ENCODE measurements at regions not wholly inside any gene's neighbourhood (a gene's known extent, or its start where the extent isn't known, plus 50 kb on each side); places are given as distances from the start of the nearest gene placed in this dataset.

DNA sequence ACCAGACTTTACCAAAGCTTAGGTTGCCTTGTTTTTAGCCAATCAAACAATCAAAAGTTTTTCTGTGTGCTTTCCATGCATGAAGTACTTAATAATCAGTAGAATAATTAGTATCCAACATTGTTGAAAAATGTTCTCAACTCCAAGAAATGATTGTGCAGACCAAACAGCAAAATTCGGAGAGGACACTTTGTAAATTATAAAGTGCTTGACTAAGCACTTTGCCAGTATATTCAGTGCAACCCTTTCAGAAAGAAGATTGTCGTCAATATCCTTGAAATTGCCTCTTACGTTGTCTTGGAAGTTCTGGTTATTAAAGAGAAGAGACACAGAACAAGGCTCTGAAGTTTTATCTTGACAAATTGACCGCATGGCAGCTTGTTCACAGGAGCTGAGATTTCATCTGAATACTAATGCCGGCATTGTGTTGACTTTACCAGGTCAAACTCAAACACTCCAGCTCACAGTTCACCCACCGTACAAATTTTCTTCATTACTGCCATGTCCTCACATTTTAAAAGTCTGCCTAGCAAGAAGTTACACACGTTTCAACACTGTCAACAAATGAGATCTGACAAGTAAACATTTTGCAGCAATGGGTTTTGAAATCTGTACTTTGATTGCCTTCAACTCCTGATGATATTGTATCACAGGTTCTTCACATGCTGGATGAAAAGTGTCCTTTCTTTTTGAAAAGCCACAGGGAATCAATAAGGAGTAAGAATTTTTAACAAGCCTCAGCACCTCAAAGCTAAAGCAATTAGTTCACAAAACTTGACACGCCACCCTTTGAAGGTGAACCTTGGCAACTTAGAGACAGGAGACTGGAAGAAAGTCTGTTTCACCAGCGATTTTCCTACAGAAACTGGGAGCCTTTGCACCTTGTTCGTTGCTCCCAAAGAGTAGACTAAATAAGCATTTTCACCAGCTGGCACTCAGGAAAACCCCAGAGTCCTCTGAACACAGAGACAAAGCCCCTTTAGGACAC is 150.9 kb downstream of the RFC3 start:
- Histone ChIP-seq H2AFZ (ENCODE audit: low read depth) (no peak overlapping the region), H3K36me3 (ENCODE audit: insufficient read depth) (no peaks in the 10 kb centered on the region), H3K9ac (no peak overlapping the region)

DNA sequence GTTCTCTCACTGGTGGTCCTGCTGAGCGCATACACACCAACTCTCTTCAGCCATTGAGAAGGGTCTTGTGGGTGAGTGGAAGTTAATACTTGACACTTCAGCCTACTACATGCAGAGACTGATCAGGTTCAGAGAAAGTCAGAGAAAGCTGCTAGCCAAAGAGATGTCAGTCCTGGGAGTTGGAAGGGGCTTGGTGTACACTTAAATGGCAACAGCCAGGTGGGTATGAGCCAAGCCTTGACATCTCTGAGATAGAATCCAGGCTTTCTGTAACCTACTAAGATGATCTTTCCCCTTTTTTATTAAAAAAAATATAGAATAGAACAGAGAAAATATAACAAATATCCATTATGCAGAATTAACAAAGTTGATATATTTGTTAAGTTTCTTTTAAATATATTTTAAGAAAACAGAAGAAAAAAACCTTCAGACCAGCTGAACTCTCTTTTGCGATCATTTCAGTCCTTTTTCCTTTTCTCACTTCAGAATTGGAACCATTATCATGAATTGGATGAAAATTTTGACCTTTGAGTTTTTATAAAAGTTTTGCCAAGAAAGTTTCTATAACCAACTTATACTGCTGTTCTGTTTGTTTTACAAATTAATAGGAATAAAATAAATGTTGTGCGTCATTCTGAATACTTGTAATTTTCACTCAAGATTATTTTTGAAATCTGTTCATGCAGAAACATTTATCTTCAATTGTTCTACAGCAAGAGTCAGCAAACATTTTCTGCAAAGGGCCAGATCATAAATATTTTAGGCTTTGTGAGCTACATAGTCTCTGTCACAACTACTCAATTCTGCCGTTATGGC is 153.0 kb downstream of the RFC3 start:
- H3K9ac ChIP-seq = no peak overlapping the region
- H2AFZ ChIP-seq (ENCODE audit: low read depth) = no peak overlapping the region
- H3K27ac ChIP-seq = no peak overlapping the region
- H3K4me3 ChIP-seq (IDR thresholded peaks at IDR 0.05; ENCODE audit: insufficient read depth, low read depth, low read length) = no peak overlapping the region
- H3K79me2 ChIP-seq (ENCODE audit: insufficient read depth, low read depth) = no peaks in the 10 kb centered on the region
- TF ChIP-seq, protein P1, sequence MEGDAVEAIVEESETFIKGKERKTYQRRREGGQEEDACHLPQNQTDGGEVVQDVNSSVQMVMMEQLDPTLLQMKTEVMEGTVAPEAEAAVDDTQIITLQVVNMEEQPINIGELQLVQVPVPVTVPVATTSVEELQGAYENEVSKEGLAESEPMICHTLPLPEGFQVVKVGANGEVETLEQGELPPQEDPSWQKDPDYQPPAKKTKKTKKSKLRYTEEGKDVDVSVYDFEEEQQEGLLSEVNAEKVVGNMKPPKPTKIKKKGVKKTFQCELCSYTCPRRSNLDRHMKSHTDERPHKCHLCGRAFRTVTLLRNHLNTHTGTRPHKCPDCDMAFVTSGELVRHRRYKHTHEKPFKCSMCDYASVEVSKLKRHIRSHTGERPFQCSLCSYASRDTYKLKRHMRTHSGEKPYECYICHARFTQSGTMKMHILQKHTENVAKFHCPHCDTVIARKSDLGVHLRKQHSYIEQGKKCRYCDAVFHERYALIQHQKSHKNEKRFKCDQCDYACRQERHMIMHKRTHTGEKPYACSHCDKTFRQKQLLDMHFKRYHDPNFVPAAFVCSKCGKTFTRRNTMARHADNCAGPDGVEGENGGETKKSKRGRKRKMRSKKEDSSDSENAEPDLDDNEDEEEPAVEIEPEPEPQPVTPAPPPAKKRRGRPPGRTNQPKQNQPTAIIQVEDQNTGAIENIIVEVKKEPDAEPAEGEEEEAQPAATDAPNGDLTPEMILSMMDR (conservative IDR thresholded peaks at IDR 0.05; ENCODE audit: low read depth, low read length) = no peak
- H3K4me2 ChIP-seq = no peak overlapping the region
- H4K20me1 ChIP-seq (ENCODE audit: insufficient read depth) = no peaks in the 10 kb centered on the region
- H3K4me1 ChIP-seq (ENCODE audit: low read depth, poor library complexity, severe bottlenecking) = no peaks in the 10 kb centered on the region
- no peaks in the 10 kb centered on the region for H3K27me3 ChIP-seq (ENCODE audit: insufficient read depth, low read depth)
- H3K36me3 ChIP-seq (ENCODE audit: insufficient read depth) = no peaks in the 10 kb centered on the region

More for the DNA sequence above, 150.9 kb downstream of the RFC3 start:
- Histone ChIP-seq H3K27me3 (ENCODE audit: insufficient read depth, low read depth) (no peaks in the 10 kb centered on the region), H3K27ac (no peak overlapping the region), H3K4me3 (IDR thresholded peaks at IDR 0.05; ENCODE audit: insufficient read depth, low read depth, low read length) (no peak overlapping the region), H4K20me1 (ENCODE audit: insufficient read depth) (no peaks in the 10 kb centered on the region), H3K4me2 (no peak overlapping the region), H3K4me1 (ENCODE audit: low read depth, poor library complexity, severe bottlenecking) (no peaks in the 10 kb centered on the region), H3K79me2 (ENCODE audit: insufficient read depth, low read depth) (no peaks in the 10 kb centered on the region)
- TF ChIP-seq, protein P1 (conservative IDR thresholded peaks at IDR 0.05; ENCODE audit: low read depth, low read length) = no peak

DNA sequence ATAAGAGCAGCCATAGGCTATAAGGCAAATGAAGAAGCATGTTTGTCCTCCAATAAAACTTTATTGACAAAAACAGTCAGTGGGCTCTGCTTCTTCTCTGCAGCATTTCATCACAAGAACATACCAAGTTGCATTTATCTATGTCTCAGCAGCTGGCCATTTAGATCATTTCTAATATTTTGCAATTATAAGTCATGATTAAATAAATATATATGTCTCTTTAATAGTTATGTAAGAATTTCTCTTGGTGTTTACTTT is 153.5 kb downstream of the RFC3 start:
- no peaks in the 10 kb centered on the region for H3K79me2 ChIP-seq (ENCODE audit: insufficient read depth, low read depth)
- TF ChIP-seq, protein P1 (conservative IDR thresholded peaks at IDR 0.05; ENCODE audit: low read depth, low read length) = no peak

DNA sequence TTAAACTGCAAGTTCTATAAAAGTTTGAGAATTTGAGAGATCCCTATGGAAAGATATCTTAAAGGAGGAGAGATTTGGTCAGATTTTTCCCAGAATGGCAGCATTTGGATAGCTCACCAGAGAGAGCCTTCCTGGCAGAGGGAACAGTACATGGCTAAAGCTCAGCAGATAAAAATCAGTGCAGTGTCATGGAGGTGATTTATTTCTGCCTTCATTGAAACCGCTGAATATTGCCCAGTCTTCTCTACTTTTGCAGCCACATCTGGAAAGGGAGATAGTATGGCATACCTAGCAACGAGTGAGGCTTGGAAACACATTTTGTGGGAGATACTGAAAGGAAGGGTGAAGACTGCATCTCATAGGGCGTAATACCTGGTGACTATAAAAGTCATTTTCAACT is 155.2 kb downstream of the RFC3 start:
- no peak overlapping the region for H3K27ac ChIP-seq
- H3K4me1 ChIP-seq (ENCODE audit: low read depth, poor library complexity, severe bottlenecking) = no peaks in the 10 kb centered on the region
- H3K4me3 ChIP-seq (IDR thresholded peaks at IDR 0.05; ENCODE audit: insufficient read depth, low read depth, low read length) = no peak overlapping the region
- no peaks in the 10 kb centered on the region for H3K27me3 ChIP-seq (ENCODE audit: insufficient read depth, low read depth)
- no peaks in the 10 kb centered on the region for H3K79me2 ChIP-seq (ENCODE audit: insufficient read depth, low read depth)
- no peaks in the 10 kb centered on the region for H4K20me1 ChIP-seq (ENCODE audit: insufficient read depth)
- no peaks in the 10 kb centered on the region for H3K36me3 ChIP-seq (ENCODE audit: insufficient read depth)
- no peak overlapping the region for H3K9ac ChIP-seq
- no peak overlapping the region for H2AFZ ChIP-seq (ENCODE audit: low read depth)
- TF ChIP-seq, protein P1 (conservative IDR thresholded peaks at IDR 0.05; ENCODE audit: low read depth, low read length) = no peak
- H3K4me2 ChIP-seq = no peak overlapping the region

More for the DNA sequence above, 153.5 kb downstream of the RFC3 start:
- Histone ChIP-seq H3K36me3 (ENCODE audit: insufficient read depth) (no peaks in the 10 kb centered on the region), H3K4me1 (ENCODE audit: low read depth, poor library complexity, severe bottlenecking) (no peaks in the 10 kb centered on the region), H3K27me3 (ENCODE audit: insufficient read depth, low read depth) (no peaks in the 10 kb centered on the region), H3K27ac (no peak overlapping the region), H3K9ac (no peak overlapping the region), H3K4me3 (IDR thresholded peaks at IDR 0.05; ENCODE audit: insufficient read depth, low read depth, low read length) (no peak overlapping the region), H4K20me1 (ENCODE audit: insufficient read depth) (no peaks in the 10 kb centered on the region), H2AFZ (ENCODE audit: low read depth) (no peak overlapping the region), H3K4me2 (no peak overlapping the region)

Measured in KMS-11 (cell line).